ENCODE measurements at regions not wholly inside any gene's neighbourhood (a gene's known extent, or its start where the extent isn't known, plus 50 kb on each side); places are given as distances from the start of the nearest gene placed in this dataset.

DNA sequence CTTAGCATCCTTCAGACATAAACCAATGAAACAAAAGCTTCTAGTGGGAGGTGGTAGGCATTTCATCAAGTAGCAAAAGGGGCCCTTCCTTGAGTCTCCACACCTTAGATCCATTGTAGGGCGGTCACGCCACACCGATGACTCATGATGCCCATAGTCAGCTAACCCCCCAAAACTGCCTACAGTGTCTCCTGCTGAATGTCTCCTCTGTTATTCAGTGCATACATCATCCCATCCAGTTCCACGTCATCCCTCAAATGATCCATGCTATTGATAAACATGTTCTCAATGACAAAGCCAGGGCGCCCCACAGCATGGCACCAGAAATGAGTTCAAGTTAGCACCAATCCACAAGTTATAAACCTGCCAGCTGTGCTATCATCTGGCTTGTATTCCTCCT is 57.4 kb upstream of the ACKR3 start:
- H3K4me3 ChIP-seq = no peak overlapping the region
- intact Hi-C loops (cut with DNase I; ENCODE audit: low total_unique reads) = loop anchor here (5.0 kb wide), 1 partner anchor 55 kb away; the partner anchor contains the start of gene ACKR3
- H3K36me3 ChIP-seq = no peaks in the 10 kb centered on the region
- DNase-seq = no peak
- peaks cover 8 to 31% (median 20%) of the 10 kb centered on the region in 6 donors for H3K4me1 ChIP-seq
- peak overlapping the region in 3 of 8 donors; percentile 29 to 68 (median 48) for H3K27ac ChIP-seq
- H3K9me3 ChIP-seq = no peaks in the 10 kb centered on the region
- TF ChIP-seq POLR2A (IDR thresholded peaks at IDR 0.05) (no peak), POLR2AphosphoS5 (IDR thresholded peaks at IDR 0.05) (no peak)
- TF ChIP-seq, protein P1, sequence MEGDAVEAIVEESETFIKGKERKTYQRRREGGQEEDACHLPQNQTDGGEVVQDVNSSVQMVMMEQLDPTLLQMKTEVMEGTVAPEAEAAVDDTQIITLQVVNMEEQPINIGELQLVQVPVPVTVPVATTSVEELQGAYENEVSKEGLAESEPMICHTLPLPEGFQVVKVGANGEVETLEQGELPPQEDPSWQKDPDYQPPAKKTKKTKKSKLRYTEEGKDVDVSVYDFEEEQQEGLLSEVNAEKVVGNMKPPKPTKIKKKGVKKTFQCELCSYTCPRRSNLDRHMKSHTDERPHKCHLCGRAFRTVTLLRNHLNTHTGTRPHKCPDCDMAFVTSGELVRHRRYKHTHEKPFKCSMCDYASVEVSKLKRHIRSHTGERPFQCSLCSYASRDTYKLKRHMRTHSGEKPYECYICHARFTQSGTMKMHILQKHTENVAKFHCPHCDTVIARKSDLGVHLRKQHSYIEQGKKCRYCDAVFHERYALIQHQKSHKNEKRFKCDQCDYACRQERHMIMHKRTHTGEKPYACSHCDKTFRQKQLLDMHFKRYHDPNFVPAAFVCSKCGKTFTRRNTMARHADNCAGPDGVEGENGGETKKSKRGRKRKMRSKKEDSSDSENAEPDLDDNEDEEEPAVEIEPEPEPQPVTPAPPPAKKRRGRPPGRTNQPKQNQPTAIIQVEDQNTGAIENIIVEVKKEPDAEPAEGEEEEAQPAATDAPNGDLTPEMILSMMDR (IDR thresholded peaks at IDR 0.05 in 8 of 11, conservative IDR thresholded peaks at IDR 0.05 in 3 of 11) = no peak
- H3K27me3 ChIP-seq (replicated peaks in 1 of 7) = peaks cover 0 to 14% (median 7%) of the 10 kb centered on the region in 7 donors
- 94 to 99% (median 97%) methylated on average over 5 of the region's 5 CpGs for WGBS, 5 donors

DNA sequence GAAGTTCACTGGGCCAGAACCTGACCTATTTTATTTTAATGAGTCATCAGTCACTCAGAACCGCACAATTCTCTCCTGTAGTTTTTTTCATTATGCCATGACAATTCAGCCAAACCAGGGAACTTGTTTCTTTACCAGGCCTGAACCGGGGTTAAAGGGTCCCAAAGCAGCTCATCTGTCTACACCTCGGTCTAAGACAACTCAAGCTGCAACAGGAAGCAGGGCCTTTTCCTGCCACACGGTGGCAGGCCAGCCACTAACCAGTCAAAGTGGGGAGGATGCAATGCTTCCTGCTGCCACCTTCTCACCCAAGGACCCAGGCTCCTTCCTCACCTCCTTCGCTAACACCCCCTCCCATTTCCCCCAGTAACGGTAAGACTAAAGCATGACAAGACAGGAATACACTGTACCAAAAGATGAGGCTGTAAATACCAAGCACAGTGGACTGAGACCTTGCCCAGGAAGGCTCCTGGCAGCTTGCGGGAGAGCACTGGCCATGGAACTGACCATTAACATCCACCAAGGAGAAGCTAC is 56.7 kb upstream of the ACKR3 start:
- peak overlapping the region in 5 of 8 donors; percentile 17 to 68 (median 29) for H3K27ac ChIP-seq
- H3K27me3 ChIP-seq (replicated peaks in 1 of 7) = peaks cover 0 to 7% (median under 1%) of the 10 kb centered on the region in 7 donors
- no peaks in the 10 kb centered on the region for H3K36me3 ChIP-seq
- WGBS, 5 donors = 14 to 17% (median 15%) methylated on average over 7 of the region's 7 CpGs
- intact Hi-C loops (cut with DNase I; ENCODE audit: low total_unique reads) = loop anchor here (5.0 kb wide), 1 partner anchor 54 kb away; the partner anchor contains the start of gene ACKR3
- no peaks in the 10 kb centered on the region for H3K9me3 ChIP-seq
- DNase-seq = peak; percentile 89
- TF ChIP-seq, protein P1 (IDR thresholded peaks at IDR 0.05 in 8 of 11, conservative IDR thresholded peaks at IDR 0.05 in 3 of 11) = peak; percentile 77 to 91 (median 89)
- no peak for TF ChIP-seq POLR2A (IDR thresholded peaks at IDR 0.05)
- TF ChIP-seq POLR2AphosphoS5 (IDR thresholded peaks at IDR 0.05) = peak in 2 of 3 donors; percentile 18 to 22
- H3K4me1 ChIP-seq = peaks cover 15 to 31% (median 20%) of the 10 kb centered on the region in 6 donors
- H3K4me3 ChIP-seq = no peak overlapping the region

DNA sequence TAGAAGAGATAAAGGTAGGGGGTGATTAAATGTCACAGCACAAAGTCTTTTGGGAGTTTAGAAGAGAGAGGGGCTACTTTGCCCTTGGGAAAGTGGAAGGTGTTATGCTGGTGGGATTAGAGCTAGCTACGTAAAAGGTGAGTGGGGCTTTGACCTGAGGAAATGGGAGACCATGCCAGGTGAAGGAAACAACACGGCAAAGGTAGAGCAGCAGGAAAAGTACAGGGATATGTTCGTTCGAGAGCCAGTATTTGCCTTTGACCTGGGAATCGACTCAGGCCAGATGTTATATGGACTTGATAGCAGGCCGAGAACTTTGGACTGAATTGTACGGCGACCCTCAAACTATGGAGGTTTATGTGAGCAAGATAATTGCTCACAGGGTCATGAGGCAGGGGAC is 55.7 kb upstream of the ACKR3 start:
- TF ChIP-seq, protein P1 (IDR thresholded peaks at IDR 0.05 in 8 of 11, conservative IDR thresholded peaks at IDR 0.05 in 3 of 11) = no peak
- TF ChIP-seq POLR2AphosphoS5 (IDR thresholded peaks at IDR 0.05) (no peak), POLR2A (IDR thresholded peaks at IDR 0.05) (no peak)
- WGBS, 5 donors = 93 to 96% (median 94%) methylated on average over 8 of the region's 8 CpGs
- Histone ChIP-seq H3K4me1 (peaks cover 17 to 34% (median 25%) of the 10 kb centered on the region in 6 donors), H3K27me3 (replicated peaks in 1 of 7) (no peaks in the 10 kb centered on the region), H3K27ac (no peak overlapping the region), H3K4me3 (no peak overlapping the region), H3K36me3 (no peaks in the 10 kb centered on the region), H3K9me3 (no peaks in the 10 kb centered on the region)
- DNase-seq = no peak
- intact Hi-C loops (cut with DNase I; ENCODE audit: low total_unique reads) = loop anchor here (5.0 kb wide), 1 partner anchor 53 kb away; the partner anchor contains the start of gene ACKR3

DNA sequence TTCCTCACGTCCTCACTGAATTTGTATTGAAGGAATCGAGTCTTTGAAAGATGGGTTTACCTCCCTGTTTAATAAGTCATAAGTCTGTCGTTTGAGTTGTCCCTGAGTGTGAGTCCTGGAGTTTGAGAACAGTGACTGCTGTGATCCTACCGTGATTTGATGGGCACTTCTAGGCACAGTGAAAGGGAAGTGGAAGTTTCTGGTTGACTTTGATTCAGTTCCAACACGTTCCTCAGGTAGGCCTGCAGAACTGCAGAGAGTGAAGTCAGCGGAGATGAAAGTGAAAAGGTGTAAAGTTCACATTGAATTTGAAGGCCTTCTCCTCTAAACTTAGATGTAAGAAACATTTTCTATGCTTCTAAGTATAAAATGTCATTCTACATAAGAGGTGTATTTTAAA is 52.9 kb upstream of the ACKR3 start:
- TF ChIP-seq POLR2A (IDR thresholded peaks at IDR 0.05) (no peak), POLR2AphosphoS5 (IDR thresholded peaks at IDR 0.05) (no peak)
- TF ChIP-seq, protein P1 (IDR thresholded peaks at IDR 0.05 in 8 of 11, conservative IDR thresholded peaks at IDR 0.05 in 3 of 11) = no peak
- 73 to 85% (median 82%) methylated on average over 6 of the region's 6 CpGs for WGBS, 5 donors
- no peak for DNase-seq
- intact Hi-C loops (cut with DNase I; ENCODE audit: low total_unique reads) = no loop called here
- no peaks in the 10 kb centered on the region for H3K36me3 ChIP-seq
- H3K4me1 ChIP-seq = peaks cover 17 to 34% (median 25%) of the 10 kb centered on the region in 6 donors
- H3K4me3 ChIP-seq = no peak overlapping the region
- no peak overlapping the region for H3K27ac ChIP-seq
- no peaks in the 10 kb centered on the region for H3K9me3 ChIP-seq
- no peaks in the 10 kb centered on the region for H3K27me3 ChIP-seq (replicated peaks in 1 of 7)
